Lower leg skin (tissue), 3 donors: ENCODE measurements at regions not wholly inside any gene's neighbourhood (a gene's known extent, or its start where the extent isn't known, plus 50 kb on each side); places are given as distances from the start of the nearest gene placed in this dataset.

Experiments used
- POLR2A ChIP-seq, 2 donors: fragments of 450-650 bp; IDR thresholded peaks; one replicate each; pipeline ENCODE4 v1.6.1; 2016 to 2017; ENCODE audit warnings: antibody characterized with exemption in 2 of 2, mild to moderate bottlenecking in 1 of 2, moderate library complexity in 1 of 2
- TF ChIP-seq, protein P1 (sequence below), 3 donors: fragments of 450-650 bp; IDR thresholded peaks; one replicate each; pipeline ENCODE4 v1.5.1; 2016; ENCODE audit warnings: antibody characterized with exemption in 3 of 3, mild to moderate bottlenecking in 3 of 3, moderate library complexity in 2 of 3

DNA sequence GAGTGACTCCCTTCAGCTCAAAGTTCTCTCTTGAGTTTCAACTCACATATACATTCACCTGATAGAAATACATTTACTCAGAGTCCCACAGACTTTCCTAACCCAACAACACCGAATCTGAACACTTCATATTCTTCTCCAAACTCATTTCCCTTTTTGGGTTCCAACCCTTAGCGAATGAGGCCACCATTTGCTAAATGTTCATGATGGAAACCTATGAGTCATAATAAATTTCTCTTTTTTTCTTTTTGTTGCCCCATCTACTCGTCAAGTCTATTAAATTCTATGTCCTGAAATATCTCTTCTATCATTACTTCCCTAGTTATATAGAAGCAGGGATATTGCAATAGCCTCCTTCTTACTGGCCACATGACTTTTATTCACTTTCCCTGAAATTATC lies 100.1 kb downstream of the HLX start:
- TF ChIP-seq, protein P1, sequence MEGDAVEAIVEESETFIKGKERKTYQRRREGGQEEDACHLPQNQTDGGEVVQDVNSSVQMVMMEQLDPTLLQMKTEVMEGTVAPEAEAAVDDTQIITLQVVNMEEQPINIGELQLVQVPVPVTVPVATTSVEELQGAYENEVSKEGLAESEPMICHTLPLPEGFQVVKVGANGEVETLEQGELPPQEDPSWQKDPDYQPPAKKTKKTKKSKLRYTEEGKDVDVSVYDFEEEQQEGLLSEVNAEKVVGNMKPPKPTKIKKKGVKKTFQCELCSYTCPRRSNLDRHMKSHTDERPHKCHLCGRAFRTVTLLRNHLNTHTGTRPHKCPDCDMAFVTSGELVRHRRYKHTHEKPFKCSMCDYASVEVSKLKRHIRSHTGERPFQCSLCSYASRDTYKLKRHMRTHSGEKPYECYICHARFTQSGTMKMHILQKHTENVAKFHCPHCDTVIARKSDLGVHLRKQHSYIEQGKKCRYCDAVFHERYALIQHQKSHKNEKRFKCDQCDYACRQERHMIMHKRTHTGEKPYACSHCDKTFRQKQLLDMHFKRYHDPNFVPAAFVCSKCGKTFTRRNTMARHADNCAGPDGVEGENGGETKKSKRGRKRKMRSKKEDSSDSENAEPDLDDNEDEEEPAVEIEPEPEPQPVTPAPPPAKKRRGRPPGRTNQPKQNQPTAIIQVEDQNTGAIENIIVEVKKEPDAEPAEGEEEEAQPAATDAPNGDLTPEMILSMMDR (IDR thresholded peaks at IDR 0.05), result no peak
- TF ChIP-seq POLR2A (IDR thresholded peaks at IDR 0.05), result no peak
